SK-N-SH (cell line): ENCODE measurements at regions not wholly inside any gene's neighbourhood (a gene's known extent, or its start where the extent isn't known, plus 50 kb on each side); places are given as distances from the start of the nearest gene placed in this dataset.

Source experiments
- SIN3A ChIP-seq: IDR thresholded peaks from 2 replicates; pipeline ENCODE4 v1.6.1; 2012; ENCODE audit warnings: low read depth, mild to moderate bottlenecking, low read length, moderate library complexity, borderline replicate concordance
- SMC3 ChIP-seq: IDR thresholded peaks from 2 replicates; pipeline ENCODE4 v1.6.1; 2012; ENCODE audit warnings: low read depth, low read length, improper control_type of control experiment
- USF2 ChIP-seq: fragments of 150-350 bp; IDR thresholded peaks from 2 replicates; pipeline ENCODE4 v1.6.1; 2017; ENCODE audit warnings: antibody characterized with exemption, low read length, low read depth, borderline replicate concordance
- TF ChIP-seq, protein P1 (sequence below): fragments of 200-600 bp; sonication (generic); IDR thresholded peaks from 2 replicates; pipeline ENCODE4 v1.6.1; 2017; ENCODE audit warnings: antibody characterized with exemption, mild to moderate bottlenecking, moderate library complexity

DNA sequence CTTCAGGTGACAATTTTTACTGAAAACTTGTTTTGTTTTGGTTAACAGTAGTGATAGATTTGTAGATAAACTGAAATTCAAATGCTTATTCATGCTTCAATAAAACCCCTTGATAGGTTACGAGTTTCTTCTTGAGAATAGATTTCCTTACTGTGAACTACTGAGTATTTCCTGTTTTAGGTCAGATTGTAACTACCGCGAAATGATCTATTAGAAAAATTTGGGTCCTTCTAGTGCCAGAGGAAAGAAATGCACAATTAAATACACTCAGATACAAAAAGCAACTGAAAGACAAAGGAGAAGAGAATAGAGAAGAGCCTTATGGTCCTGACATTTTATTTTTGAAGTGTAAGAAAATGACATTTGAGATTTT lies 251.7 kb upstream of the TBL1XR1 start:
- no peak for TF ChIP-seq SMC3
- no peak for TF ChIP-seq SIN3A
- no peak for TF ChIP-seq USF2
- TF ChIP-seq, protein P1, sequence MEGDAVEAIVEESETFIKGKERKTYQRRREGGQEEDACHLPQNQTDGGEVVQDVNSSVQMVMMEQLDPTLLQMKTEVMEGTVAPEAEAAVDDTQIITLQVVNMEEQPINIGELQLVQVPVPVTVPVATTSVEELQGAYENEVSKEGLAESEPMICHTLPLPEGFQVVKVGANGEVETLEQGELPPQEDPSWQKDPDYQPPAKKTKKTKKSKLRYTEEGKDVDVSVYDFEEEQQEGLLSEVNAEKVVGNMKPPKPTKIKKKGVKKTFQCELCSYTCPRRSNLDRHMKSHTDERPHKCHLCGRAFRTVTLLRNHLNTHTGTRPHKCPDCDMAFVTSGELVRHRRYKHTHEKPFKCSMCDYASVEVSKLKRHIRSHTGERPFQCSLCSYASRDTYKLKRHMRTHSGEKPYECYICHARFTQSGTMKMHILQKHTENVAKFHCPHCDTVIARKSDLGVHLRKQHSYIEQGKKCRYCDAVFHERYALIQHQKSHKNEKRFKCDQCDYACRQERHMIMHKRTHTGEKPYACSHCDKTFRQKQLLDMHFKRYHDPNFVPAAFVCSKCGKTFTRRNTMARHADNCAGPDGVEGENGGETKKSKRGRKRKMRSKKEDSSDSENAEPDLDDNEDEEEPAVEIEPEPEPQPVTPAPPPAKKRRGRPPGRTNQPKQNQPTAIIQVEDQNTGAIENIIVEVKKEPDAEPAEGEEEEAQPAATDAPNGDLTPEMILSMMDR = no peak
